Limb (tissue), 2 donors: ENCODE measurements at regions not wholly inside any gene's neighbourhood (a gene's known extent, or its start where the extent isn't known, plus 50 kb on each side); places are given as distances from the start of the nearest gene placed in this dataset.
"Not testable (repeated sequence)": the region's sequence is repeated elsewhere in the genome, so short reads cannot be mapped to it uniquely, and the experiment has no call there.

Experiments used
- DNase-seq, 2 donors: peaks; one replicate each; pipeline ENCODE4 v3.0.0-alpha.2; 2016; ENCODE audit errors: extremely low spot score in 2 of 2

- DNase-seq: no peak
Observed at GRCh38 chr12:127482950-127483349, 784.0 kb upstream of the TMEM132C start.

- DNase-seq: no peak
Observed at GRCh38 chr12:127485528-127485927, 781.4 kb upstream of the TMEM132C start.

GRCh38 chr12:127487031-127487430, 779.9 kb upstream of the TMEM132C start:
- no peak for DNase-seq

GRCh38 chr12:127489061-127489460, 777.9 kb upstream of the TMEM132C start:
- DNase-seq: no peak

GRCh38 chr12:127494961-127495915, 771.7 kb upstream of the TMEM132C start:
- DNase-seq: no peak

GRCh38 chr12:127496255-127496654, 770.7 kb upstream of the TMEM132C start:
- DNase-seq: no peak

GRCh38 chr12:127500512-127501035, 766.4 kb upstream of the TMEM132C start:
- DNase-seq: no peak

GRCh38 chr12:127501916-127502315, 765.1 kb upstream of the TMEM132C start:
- DNase-seq: no peak

- DNase-seq: no peak
Observed at GRCh38 chr12:127503246-127503645, 763.7 kb upstream of the TMEM132C start.

- not testable (repeated sequence) for DNase-seq
Observed at GRCh38 chr12:127503996-127504395, 763.0 kb upstream of the TMEM132C start.

GRCh38 chr12:127504874-127505273, 762.1 kb upstream of the TMEM132C start:
- DNase-seq: no peak

GRCh38 chr12:127507341-127507740, 759.6 kb upstream of the TMEM132C start:
- no peak for DNase-seq

- DNase-seq: no peak
Observed at GRCh38 chr12:127509066-127509778, 757.7 kb upstream of the TMEM132C start.

GRCh38 chr12:127515941-127516340, 751.0 kb upstream of the TMEM132C start:
- no peak for DNase-seq

- no peak for DNase-seq
Observed at GRCh38 chr12:127516467-127516866, 750.5 kb upstream of the TMEM132C start.

- DNase-seq: no peak
Observed at GRCh38 chr12:127519779-127520178, 747.2 kb upstream of the TMEM132C start.

- DNase-seq: no peak
Observed at GRCh38 chr12:127526925-127527324, 740.0 kb upstream of the TMEM132C start.

GRCh38 chr12:127528551-127528950, 738.4 kb upstream of the TMEM132C start:
- no peak for DNase-seq

- no peak for DNase-seq
Observed at GRCh38 chr12:127531542-127531941, 735.4 kb upstream of the TMEM132C start.

- DNase-seq: no peak
Observed at GRCh38 chr12:127533353-127533752, 733.6 kb upstream of the TMEM132C start.

- DNase-seq: no peak
Observed at GRCh38 chr12:127536833-127537428, 730.0 kb upstream of the TMEM132C start.

GRCh38 chr12:127538316-127538715, 728.7 kb upstream of the TMEM132C start:
- DNase-seq: no peak
